CD4-positive, alpha-beta T cell treated with Interleukin-6 for 4 hours (primary cell): ENCODE measurements at regions not wholly inside any gene's neighbourhood (a gene's known extent, or its start where the extent isn't known, plus 50 kb on each side); places are given as distances from the start of the nearest gene placed in this dataset.
"Not testable (repeated sequence)": the region's sequence is repeated elsewhere in the genome, so short reads cannot be mapped to it uniquely, and the experiment has no call there.

Experiments used
- DNase-seq: peaks from one replicate; pipeline ENCODE4 v3.0.0-alpha.2; 2020; ENCODE audit warnings: mixed read lengths

GRCh38 chr11:104699981-104700380 lies 198.3 kb downstream of the CASP12 start:
- DNase-seq, result no peak

GRCh38 chr11:104695065-104695463 lies 203.2 kb downstream of the CASP12 start:
- DNase-seq, result no peak

- no peak for DNase-seq
Measured at GRCh38 chr11:104694259-104695064, 203.8 kb downstream of the CASP12 start.

DNA sequence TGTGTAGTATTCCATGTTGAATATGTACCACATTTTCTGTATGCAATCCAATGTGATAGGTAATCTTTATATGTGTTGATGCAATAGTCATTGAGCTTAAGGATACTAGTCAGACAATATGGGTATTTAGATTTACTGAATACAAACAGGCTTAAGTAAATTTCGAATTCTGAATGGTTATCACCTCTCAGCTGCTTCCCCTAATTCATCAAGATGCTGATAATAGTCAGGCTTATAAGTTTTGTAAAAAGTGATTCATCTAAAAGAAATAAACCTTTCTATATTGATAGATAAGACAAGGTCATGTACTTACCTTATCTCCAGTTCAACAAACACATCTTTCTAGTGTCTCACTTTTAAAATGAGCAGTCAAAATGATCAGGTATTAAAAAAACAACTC lies 205.5 kb downstream of the CASP12 start:
- DNase-seq, result no peak

DNA sequence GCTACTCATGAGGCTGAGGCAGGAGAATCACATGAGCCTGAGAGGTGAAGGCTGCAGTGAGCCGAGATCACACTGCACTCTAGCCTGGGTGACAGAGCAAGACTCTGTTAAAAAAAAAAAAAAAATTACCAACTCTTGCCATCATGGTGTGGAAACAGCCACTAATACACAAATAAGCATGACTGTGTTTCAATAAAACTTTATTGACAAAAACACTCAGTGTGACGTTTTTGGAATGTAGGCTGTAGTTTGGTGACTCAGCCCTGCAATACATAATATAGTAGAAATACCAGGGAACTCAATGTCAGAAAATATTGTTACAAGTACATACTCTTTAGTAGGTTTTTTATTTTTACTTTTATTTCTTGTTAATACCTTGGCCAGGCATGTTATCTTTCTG lies 207.1 kb downstream of the CASP12 start:
- DNase-seq, result no peak

DNA sequence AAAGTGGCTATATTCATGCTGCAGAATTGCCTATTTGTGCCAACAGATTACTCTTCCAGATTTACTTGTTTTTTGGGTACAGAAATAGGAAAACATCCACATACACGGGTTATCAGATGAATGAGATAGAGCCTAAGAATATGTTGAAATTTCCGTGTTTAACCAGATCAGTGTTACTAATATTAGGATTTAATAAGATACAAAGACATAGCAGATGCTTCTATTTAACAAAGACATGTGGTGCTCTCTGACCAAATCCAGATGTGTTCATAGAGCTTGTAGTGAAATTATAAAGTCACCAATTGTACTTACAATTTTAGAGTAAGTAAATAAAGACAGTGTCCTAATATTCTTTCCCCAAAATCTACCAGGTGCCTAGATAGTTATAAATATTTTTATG lies 208.0 kb downstream of the CASP12 start:
- DNase-seq, result no peak

- DNase-seq, result no peak
Measured at GRCh38 chr11:104688731-104689130, 209.5 kb downstream of the CASP12 start.

DNA sequence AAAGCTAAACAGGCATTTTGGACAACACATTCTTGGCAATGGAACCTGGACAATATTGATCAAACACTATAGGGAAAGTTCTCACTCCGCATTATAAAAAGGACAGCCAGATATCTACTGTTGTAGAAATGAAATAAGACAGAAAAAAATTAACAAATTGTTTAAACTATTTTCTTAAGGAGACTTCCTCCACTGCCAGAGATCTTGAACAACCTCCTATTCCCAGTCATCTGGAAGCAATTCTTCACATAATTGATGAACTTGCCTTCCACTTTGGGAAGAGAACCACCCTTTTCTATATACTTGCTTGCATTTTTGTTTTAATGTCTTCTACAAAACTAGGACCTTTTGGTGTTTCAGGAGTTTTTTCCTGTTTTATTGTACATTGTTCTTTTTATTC lies 216.1 kb downstream of the CASP12 start:
- DNase-seq, result no peak

- DNase-seq, result no peak
Measured at GRCh38 chr11:104679258-104679657, 219.0 kb downstream of the CASP12 start.

- DNase-seq, result no peak
Measured at GRCh38 chr11:104678408-104678807, 219.9 kb downstream of the CASP12 start.

GRCh38 chr11:104677069-104677468 lies 221.2 kb downstream of the CASP12 start:
- DNase-seq, result not testable (repeated sequence)

DNA sequence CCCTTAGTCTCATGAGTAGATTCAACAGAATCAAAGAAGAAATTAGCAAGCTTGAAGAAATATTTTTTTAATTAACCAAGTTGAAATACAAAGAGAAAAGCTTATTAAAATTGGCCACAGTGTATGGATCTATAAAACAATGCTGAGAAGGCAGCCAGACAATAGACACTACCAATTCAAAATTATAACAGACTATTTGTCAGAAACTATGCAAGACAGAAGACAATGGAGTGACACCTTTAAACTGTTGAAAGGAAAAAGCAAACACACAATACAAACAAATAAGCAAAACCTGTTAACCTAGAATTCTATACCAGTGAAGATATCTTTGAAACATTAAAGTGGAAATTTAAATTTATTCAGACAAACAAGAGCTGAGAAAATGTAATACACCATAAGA lies 225.4 kb downstream of the CASP12 start:
- DNase-seq, result no peak

DNA sequence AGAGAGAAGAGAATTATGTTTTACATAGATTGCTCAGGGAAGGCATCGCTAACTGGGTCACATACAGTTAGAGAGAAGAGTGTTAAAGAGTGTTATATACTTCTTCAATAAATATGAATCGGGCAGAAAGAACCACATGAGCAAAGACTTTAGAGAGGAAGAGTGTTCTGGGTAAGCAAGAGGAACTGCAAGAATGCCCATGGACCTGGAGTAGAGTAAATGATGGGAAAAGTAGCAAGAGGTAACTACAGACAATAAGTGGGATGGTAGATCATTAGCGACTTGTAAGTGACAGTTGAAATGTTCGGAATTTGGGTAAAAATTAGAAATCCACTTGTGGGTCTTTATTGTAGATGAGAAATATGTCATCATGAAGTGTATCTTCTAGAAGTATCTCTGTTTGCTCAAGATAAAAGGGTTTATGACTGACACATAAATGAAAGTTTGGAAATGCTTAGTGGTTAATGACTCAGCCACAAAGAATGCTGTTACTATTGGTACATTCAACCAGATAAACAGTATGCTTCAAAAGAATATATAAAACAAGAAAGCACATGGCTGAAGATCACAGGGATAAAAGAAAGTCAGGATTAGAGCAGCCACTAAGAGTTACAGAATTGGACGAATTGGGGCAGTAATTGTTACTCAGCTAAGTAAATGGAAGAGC lies 229.3 kb downstream of the CASP12 start:
- no peak for DNase-seq

DNA sequence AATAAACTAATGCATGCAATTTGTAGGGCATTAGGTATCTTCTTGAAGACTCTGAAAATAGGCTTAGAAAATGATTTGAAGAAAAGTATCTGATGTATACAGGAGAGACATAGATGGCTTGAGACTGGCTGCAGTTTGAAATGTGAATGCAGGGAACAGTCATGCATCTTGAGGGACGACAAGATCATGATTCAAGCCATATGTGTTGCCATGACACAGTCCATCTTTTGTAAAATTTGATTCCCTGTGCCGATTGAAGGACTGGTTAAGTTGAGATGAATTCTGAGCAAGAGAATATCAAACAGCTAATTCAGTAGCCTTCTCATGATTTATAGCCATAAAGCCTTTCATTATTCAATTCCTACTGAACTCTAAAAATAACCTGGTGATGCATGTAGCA lies 231.6 kb downstream of the CASP12 start:
- DNase-seq, result no peak

- no peak for DNase-seq
Measured at GRCh38 chr11:104665641-104666040, 232.6 kb downstream of the CASP12 start.

GRCh38 chr11:104663190-104664140 lies 234.8 kb downstream of the CASP12 start:
- DNase-seq, result no peak

DNA sequence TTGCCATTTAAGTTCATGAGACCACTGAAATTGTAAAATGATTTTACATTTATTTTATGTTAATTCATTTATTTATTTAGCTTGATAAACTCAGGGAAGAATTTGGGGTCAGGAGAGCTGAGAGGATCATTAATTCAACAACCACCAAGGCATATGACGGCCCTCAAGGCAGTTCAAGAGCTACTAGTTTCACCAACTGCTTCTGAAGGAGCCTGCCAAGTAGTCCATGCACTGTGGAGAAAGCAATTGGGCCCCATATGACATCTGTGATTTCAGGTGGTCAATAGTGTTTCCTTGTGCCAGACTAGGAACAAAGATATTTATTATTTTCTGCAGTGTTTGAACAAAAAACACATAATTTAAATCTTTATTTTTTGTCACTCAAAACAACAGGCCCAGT lies 236.4 kb downstream of the CASP12 start:
- DNase-seq, result no peak

- DNase-seq, result no peak
Measured at GRCh38 chr11:104661471-104661870, 236.8 kb downstream of the CASP12 start.

DNA sequence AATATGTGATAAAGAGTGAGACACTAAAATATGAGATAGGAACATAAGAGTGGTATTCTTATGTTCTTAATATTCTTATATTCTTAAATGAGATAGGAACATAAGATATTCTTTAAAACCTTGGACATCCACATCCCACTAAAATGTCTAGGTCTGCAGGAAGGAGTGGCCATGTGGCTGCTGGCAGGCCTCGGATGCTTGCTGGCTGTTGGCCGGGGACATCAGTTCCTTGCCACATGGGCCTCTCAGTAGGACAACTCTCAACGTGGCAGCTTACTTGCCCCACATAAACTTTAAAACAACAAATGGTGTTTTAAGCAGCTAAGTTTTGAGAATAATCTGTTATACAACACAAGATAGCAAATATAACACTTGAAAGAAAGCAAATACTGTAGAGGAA lies 240.1 kb downstream of the CASP12 start:
- DNase-seq, result no peak

DNA sequence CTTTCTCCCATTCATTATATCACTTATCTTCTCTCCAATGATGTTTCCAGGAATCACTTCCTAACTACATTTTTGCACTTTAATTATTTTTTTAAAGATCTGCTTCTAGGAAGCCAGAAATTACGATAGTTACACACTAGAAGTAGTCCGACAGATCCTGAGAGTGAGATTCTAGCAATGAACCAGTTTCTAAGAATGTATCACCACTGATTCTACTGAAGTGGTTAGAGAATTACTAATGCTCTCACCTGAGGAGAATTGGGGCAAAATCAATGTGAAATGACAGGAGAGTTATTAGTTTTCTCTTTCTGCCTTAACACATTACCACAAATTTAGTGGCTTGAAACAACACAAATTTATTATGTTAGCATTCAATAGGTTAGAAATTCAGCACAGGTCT lies 241.2 kb downstream of the CASP12 start:
- DNase-seq, result no peak

DNA sequence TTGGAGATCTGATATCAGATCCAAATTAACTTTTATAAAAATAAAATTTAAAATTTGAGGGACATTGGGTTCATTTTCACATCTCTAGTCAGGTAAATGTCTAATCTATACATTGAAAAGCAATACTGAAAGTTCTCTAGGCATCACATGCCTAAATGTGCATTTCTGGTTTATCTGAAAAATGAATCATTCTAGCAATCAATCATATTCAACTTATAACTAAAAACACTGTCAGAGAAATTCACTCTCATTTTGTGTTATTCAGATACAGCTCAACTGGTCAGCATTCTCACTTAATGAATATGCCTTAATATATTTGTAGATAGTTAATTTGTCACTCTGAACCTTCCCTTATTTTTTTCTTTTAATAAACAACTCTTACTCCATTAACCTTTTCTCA lies 243.2 kb downstream of the CASP12 start:
- no peak for DNase-seq

- no peak for DNase-seq
Measured at GRCh38 chr11:104654181-104654813, 244.0 kb downstream of the CASP12 start.

DNA sequence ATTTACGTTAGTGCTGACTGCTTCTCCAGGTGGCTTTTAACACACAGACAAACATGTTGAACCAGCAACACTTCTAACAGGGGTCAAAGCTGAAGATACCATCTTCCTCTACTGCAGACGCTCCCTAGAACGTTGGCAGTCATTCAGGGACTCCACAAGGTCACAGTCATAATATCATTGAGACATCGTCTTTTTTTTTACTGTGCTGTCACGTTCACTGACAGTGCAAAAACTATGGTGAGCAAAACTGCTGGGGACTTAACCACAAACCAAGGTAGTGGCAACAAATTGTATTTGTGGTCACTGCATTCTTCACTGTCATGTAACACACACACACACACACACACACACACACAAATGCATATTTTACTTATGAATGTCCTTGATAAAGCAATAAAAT lies 244.9 kb downstream of the CASP12 start:
- DNase-seq, result peak; percentile 6
